ENCODE measurements at regions not wholly inside any gene's neighbourhood (a gene's known extent, or its start where the extent isn't known, plus 50 kb on each side); places are given as distances from the start of the nearest gene placed in this dataset.
"Not testable (repeated sequence)": the region's sequence is repeated elsewhere in the genome, so short reads cannot be mapped to it uniquely, and the experiment has no call there.

DNA sequence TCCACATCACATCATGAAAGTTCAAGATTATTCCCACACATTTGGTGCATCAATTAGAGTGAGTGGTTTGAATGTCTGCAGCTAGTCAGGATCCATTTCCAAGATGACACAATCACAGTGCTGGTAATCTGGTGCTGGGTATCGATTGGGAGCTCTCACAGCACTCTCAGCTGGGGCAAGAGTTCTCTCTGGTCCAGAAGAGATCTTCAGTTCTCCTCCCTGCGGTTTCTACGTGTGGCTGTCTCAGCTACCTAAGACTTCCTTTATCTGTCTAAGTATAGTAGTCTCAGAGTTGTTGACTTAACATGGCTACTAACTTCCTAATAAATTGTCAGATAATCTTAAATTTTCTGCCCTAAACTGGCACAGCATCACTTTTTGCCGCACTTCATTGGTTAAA, 358.0 kb upstream of the BRINP3 start (continued):
- TF ChIP-seq ZNF565 (CRISPR knock-in tag; conservative IDR thresholded peaks at IDR 0.05; ENCODE audit: low read depth) = no peak
- no peak for TF ChIP-seq SNAI2 (CRISPR knock-in tag; IDR thresholded peaks at IDR 0.05)
- no peak for TF ChIP-seq ZNF8 (CRISPR knock-in tag; IDR thresholded peaks at IDR 0.05)
- no peak for TF ChIP-seq ESRRG (CRISPR knock-in tag; IDR thresholded peaks at IDR 0.05)
- no peak for TF ChIP-seq TOX (CRISPR knock-in tag; IDR thresholded peaks at IDR 0.05; ENCODE audit: borderline replicate concordance)
- no peak for TF ChIP-seq RARB (CRISPR knock-in tag; IDR thresholded peaks at IDR 0.05)
- TF ChIP-seq CSDC2 (CRISPR knock-in tag; IDR thresholded peaks at IDR 0.05) = no peak
- no peak for TF ChIP-seq ZC3H10 (CRISPR knock-in tag; IDR thresholded peaks at IDR 0.05)

DNA sequence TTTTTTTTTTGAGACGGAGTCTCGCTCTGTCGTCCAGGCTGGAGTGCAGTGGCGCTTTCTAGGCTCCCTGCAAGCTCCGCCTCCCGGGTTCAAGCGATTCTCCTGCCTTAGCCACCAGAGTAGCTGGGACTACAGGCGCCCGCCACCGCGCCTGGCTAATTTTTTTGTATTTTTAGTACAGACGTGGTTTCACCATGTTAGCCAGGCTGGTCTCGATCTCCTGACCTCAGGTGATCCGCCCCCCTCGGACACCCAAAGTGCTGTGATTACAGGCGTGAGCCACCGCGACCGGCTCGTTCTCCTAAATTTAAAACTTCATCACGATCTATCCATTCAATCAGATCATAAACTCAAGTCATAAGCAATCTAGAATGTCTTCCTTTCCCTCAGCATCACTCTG, 359.5 kb upstream of the BRINP3 start:
- ATAC-seq = not testable (repeated sequence)

DNA sequence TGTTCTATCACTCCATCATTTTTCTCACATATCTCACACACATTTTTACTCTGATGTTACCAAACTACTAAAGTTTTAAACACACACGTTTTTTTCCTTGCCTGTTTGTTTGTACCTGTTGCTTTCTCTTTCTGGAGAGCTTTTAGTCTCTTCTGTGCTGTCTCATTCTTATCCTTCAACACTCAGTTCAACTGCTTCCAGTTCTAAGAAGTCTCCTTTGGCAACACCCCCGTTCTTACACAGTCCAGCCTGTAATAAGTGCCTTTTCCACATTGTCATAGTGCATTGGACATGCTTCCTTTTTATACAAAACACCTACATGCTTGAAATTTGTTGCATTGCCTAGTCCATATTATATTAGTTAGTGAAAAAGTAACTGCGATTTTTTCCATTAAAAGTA, 360.2 kb upstream of the BRINP3 start:
- TF ChIP-seq ZNF565 (CRISPR knock-in tag; conservative IDR thresholded peaks at IDR 0.05; ENCODE audit: low read depth) (no peak), BACH2 (CRISPR knock-in tag; IDR thresholded peaks at IDR 0.05; ENCODE audit: borderline replicate concordance) (no peak), ZNF8 (CRISPR knock-in tag; IDR thresholded peaks at IDR 0.05) (no peak), CSDC2 (CRISPR knock-in tag; IDR thresholded peaks at IDR 0.05) (no peak), TCF4 (CRISPR knock-in tag; IDR thresholded peaks at IDR 0.05; ENCODE audit: borderline replicate concordance) (no peak), ESRRG (CRISPR knock-in tag; IDR thresholded peaks at IDR 0.05) (no peak), TOX (CRISPR knock-in tag; IDR thresholded peaks at IDR 0.05; ENCODE audit: borderline replicate concordance) (no peak), ZNF70 (CRISPR knock-in tag; IDR thresholded peaks at IDR 0.05) (no peak), ISL1 (CRISPR knock-in tag; IDR thresholded peaks at IDR 0.05) (no peak), ZFP30 (CRISPR knock-in tag; IDR thresholded peaks at IDR 0.05) (no peak), ARNTL (CRISPR knock-in tag; IDR thresholded peaks at IDR 0.05; ENCODE audit: borderline replicate concordance, low read depth) (no peak), PPARA (CRISPR knock-in tag; IDR thresholded peaks at IDR 0.05; ENCODE audit: borderline replicate concordance) (no peak), GLIS3 (CRISPR knock-in tag; IDR thresholded peaks at IDR 0.05) (no peak), OSR1 (CRISPR knock-in tag; IDR thresholded peaks at IDR 0.05) (no peak)
- TF ChIP-seq, protein P1, sequence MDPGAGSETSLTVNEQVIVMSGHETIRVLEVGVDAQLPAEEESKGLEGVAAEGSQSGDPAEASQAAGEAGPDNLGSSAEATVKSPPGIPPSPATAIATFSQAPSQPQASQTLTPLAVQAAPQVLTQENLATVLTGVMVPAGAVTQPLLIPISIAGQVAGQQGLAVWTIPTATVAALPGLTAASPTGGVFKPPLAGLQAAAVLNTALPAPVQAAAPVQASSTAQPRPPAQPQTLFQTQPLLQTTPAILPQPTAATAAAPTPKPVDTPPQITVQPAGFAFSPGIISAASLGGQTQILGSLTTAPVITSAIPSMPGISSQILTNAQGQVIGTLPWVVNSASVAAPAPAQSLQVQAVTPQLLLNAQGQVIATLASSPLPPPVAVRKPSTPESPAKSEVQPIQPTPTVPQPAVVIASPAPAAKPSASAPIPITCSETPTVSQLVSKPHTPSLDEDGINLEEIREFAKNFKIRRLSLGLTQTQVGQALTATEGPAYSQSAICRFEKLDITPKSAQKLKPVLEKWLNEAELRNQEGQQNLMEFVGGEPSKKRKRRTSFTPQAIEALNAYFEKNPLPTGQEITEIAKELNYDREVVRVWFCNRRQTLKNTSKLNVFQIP (CRISPR knock-in tag; IDR thresholded peaks at IDR 0.05; ENCODE audit: borderline replicate concordance, low read depth) = no peak
- TF ChIP-seq, protein P2, sequence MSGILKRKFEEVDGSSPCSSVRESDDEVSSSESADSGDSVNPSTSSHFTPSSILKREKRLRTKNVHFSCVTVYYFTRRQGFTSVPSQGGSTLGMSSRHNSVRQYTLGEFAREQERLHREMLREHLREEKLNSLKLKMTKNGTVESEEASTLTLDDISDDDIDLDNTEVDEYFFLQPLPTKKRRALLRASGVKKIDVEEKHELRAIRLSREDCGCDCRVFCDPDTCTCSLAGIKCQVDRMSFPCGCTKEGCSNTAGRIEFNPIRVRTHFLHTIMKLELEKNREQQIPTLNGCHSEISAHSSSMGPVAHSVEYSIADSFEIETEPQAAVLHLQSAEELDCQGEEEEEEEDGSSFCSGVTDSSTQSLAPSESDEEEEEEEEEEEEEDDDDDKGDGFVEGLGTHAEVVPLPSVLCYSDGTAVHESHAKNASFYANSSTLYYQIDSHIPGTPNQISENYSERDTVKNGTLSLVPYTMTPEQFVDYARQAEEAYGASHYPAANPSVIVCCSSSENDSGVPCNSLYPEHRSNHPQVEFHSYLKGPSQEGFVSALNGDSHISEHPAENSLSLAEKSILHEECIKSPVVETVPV (CRISPR knock-in tag; IDR thresholded peaks at IDR 0.05) = no peak
- TF ChIP-seq, protein P3, sequence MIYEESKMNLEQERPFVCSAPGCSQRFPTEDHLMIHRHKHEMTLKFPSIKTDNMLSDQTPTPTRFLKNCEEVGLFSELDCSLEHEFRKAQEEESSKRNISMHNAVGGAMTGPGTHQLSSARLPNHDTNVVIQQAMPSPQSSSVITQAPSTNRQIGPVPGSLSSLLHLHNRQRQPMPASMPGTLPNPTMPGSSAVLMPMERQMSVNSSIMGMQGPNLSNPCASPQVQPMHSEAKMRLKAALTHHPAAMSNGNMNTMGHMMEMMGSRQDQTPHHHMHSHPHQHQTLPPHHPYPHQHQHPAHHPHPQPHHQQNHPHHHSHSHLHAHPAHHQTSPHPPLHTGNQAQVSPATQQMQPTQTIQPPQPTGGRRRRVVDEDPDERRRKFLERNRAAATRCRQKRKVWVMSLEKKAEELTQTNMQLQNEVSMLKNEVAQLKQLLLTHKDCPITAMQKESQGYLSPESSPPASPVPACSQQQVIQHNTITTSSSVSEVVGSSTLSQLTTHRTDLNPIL (CRISPR knock-in tag; IDR thresholded peaks at IDR 0.05; ENCODE audit: low read depth) = no peak
- TF ChIP-seq, protein P4, sequence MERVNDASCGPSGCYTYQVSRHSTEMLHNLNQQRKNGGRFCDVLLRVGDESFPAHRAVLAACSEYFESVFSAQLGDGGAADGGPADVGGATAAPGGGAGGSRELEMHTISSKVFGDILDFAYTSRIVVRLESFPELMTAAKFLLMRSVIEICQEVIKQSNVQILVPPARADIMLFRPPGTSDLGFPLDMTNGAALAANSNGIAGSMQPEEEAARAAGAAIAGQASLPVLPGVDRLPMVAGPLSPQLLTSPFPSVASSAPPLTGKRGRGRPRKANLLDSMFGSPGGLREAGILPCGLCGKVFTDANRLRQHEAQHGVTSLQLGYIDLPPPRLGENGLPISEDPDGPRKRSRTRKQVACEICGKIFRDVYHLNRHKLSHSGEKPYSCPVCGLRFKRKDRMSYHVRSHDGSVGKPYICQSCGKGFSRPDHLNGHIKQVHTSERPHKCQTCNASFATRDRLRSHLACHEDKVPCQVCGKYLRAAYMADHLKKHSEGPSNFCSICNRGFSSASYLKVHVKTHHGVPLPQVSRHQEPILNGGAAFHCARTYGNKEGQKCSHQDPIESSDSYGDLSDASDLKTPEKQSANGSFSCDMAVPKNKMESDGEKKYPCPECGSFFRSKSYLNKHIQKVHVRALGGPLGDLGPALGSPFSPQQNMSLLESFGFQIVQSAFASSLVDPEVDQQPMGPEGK (CRISPR knock-in tag; IDR thresholded peaks at IDR 0.05; ENCODE audit: borderline replicate concordance) = no peak
- ATAC-seq = no peak

DNA sequence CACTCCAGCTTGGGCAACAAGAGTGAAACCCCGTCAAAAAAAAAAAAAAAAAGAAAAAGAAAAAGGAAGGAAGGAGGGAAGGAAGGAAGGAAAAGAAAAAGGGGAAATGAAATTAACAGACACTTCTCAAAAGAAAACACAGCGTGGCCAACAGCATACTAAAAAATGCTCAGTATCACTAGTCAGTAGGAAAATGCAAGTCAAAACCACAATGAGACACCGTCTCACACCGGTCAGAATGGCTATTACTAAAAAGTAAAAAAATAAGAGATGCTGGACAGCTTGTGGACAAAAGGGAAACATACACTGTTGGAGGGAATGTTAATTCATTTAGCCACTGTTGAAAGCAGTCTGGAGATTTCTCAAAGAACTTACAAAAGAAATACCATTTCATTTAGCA, 369.5 kb upstream of the BRINP3 start:
- TF ChIP-seq ZC3H10 (CRISPR knock-in tag; IDR thresholded peaks at IDR 0.05) (no peak), ZNF8 (CRISPR knock-in tag; IDR thresholded peaks at IDR 0.05) (no peak), ISL1 (CRISPR knock-in tag; IDR thresholded peaks at IDR 0.05) (no peak), OSR1 (CRISPR knock-in tag; IDR thresholded peaks at IDR 0.05) (no peak), ZNF70 (CRISPR knock-in tag; IDR thresholded peaks at IDR 0.05) (no peak), ZFP30 (CRISPR knock-in tag; IDR thresholded peaks at IDR 0.05) (no peak), TOX (CRISPR knock-in tag; IDR thresholded peaks at IDR 0.05; ENCODE audit: borderline replicate concordance) (no peak), CSDC2 (CRISPR knock-in tag; IDR thresholded peaks at IDR 0.05) (no peak)
- TF ChIP-seq, protein P2 (CRISPR knock-in tag; IDR thresholded peaks at IDR 0.05) = no peak
- TF ChIP-seq, protein P3 (CRISPR knock-in tag; IDR thresholded peaks at IDR 0.05; ENCODE audit: low read depth) = no peak
- no peak for ATAC-seq

Data from SK-N-SH treated with all-trans-retinoic acid at 6 μM for 48 hours (cell line).